Liver (tissue), 8 donors: ENCODE measurements at regions not wholly inside any gene's neighbourhood (a gene's known extent, or its start where the extent isn't known, plus 50 kb on each side); places are given as distances from the start of the nearest gene placed in this dataset.

Experiments used
- DNase-seq: peaks from one replicate; pipeline ENCODE4 v3.0.0-alpha.2; 2017; ENCODE audit warnings: low spot score
- H3K27ac ChIP-seq, 2 donors: one replicate each; pipeline ENCODE4 v1.7.0; 2013; ENCODE audit warnings: inconsistent platforms in 2 of 2, low read length in 2 of 2, control low read depth in 1 of 2, low read depth in 1 of 2, mild to moderate bottlenecking in 1 of 2
- H3K27me3 ChIP-seq, 4 donors: one replicate each; pipeline versions ENCODE4 v1.6.1 to v1.7.0; 2013; ENCODE audit warnings: low read length in 3 of 4, inconsistent platforms in 1 of 4, mild to moderate bottlenecking in 1 of 4, moderate library complexity in 1 of 4; ENCODE audit not compliant: control insufficient read depth in 4 of 4, insufficient read depth in 4 of 4
- H3K36me3 ChIP-seq, 4 donors: one replicate each; pipeline versions ENCODE4 v1.6.1 to v1.7.0; 2013; ENCODE audit warnings: low read length in 3 of 4, mild to moderate bottlenecking in 3 of 4, low read depth in 1 of 4, moderate library complexity in 1 of 4; ENCODE audit not compliant: control insufficient read depth in 4 of 4, insufficient read depth in 3 of 4
- H3K4me1 ChIP-seq, 4 donors: one replicate each; pipeline versions ENCODE4 v1.6.1 to v1.7.0; 2013; ENCODE audit warnings: low read length in 3 of 4, mild to moderate bottlenecking in 3 of 4, moderate library complexity in 1 of 4; ENCODE audit not compliant: control insufficient read depth in 4 of 4, insufficient read depth in 4 of 4
- H3K4me3 ChIP-seq, 3 donors: one replicate each; pipeline versions ENCODE4 v1.6.1 to v1.7.0; 2013; ENCODE audit warnings: low read length in 3 of 3, control low read depth in 1 of 3, low read depth in 1 of 3, mild to moderate bottlenecking in 1 of 3
- H3K9ac ChIP-seq, 2 donors: one replicate each; pipeline ENCODE4 v1.7.0; 2013; ENCODE audit warnings: low read length in 2 of 2, mild to moderate bottlenecking in 2 of 2, moderate library complexity in 2 of 2, control low read depth in 1 of 2, low read depth in 1 of 2
- H3K9me3 ChIP-seq, 4 donors: one replicate each; pipeline versions ENCODE4 v1.6.1 to v1.7.0; 2013; ENCODE audit warnings: low read length in 3 of 4; ENCODE audit not compliant: control insufficient read depth in 4 of 4
- ATF3 ChIP-seq: IDR thresholded peaks from 2 replicates; pipeline ENCODE4 v1.6.1; 2016; ENCODE audit warnings: antibody characterized with exemption
- CTCF ChIP-seq: fragments of 150-350 bp; IDR thresholded peaks from 2 replicates; pipeline ENCODE4 v1.5.1; 2017; ENCODE audit warnings: improper control_type of control experiment, low read depth, low read length; ENCODE audit not compliant: missing input control
- EGR1 ChIP-seq, 2 donors: IDR thresholded peaks; 2 replicates each; pipeline ENCODE4 v1.6.1; 2016 to 2018; ENCODE audit warnings: antibody characterized with exemption in 2 of 2, low read depth in 2 of 2
- FOXA1 ChIP-seq: IDR thresholded peaks from 2 replicates; pipeline ENCODE4 v1.6.1; 2016; ENCODE audit warnings: antibody characterized with exemption
- FOXA2 ChIP-seq: IDR thresholded peaks from 2 replicates; pipeline ENCODE4 v1.6.1; 2016; ENCODE audit warnings: antibody characterized with exemption
- GABPA ChIP-seq, 2 donors: IDR thresholded peaks in 1 of 2; conservative IDR thresholded peaks in 1 of 2; 2 replicates each; pipeline ENCODE4 v1.6.1; 2016; ENCODE audit warnings: antibody characterized with exemption in 2 of 2, mild to moderate bottlenecking in 1 of 2, moderate library complexity in 1 of 2
- HNF4A ChIP-seq, 2 donors: conservative IDR thresholded peaks; 2 replicates each; pipeline ENCODE4 v1.6.1; 2016; ENCODE audit warnings: antibody characterized with exemption in 2 of 2, mild to moderate bottlenecking in 2 of 2
- HNF4G ChIP-seq: IDR thresholded peaks from 2 replicates; pipeline ENCODE4 v1.6.1; 2016; ENCODE audit warnings: antibody characterized with exemption
- JUND ChIP-seq, 2 donors: IDR thresholded peaks; 2 replicates each; pipeline ENCODE4 v1.6.1; 2016; ENCODE audit warnings: antibody characterized with exemption in 2 of 2
- MAX ChIP-seq: IDR thresholded peaks from 2 replicates; pipeline ENCODE4 v1.6.1; 2016; ENCODE audit warnings: antibody characterized with exemption
- NR2F2 ChIP-seq: IDR thresholded peaks from 2 replicates; pipeline ENCODE4 v1.6.1; 2016; ENCODE audit warnings: antibody characterized with exemption
- RAD21 ChIP-seq, 2 donors: IDR thresholded peaks; 2 replicates each; pipeline ENCODE4 v1.6.1; 2016; ENCODE audit warnings: antibody characterized with exemption in 2 of 2, mild to moderate bottlenecking in 2 of 2
- REST ChIP-seq: IDR thresholded peaks from 2 replicates; pipeline ENCODE4 v1.6.1; 2016; ENCODE audit warnings: antibody characterized with exemption, mild to moderate bottlenecking
- RXRA ChIP-seq, 2 donors: IDR thresholded peaks; 2 replicates each; pipeline ENCODE4 v1.6.1; 2017 to 2018; ENCODE audit warnings: antibody characterized with exemption in 2 of 2, mild to moderate bottlenecking in 1 of 2
- SP1 ChIP-seq: IDR thresholded peaks from 2 replicates; pipeline ENCODE4 v1.6.1; 2018; ENCODE audit warnings: antibody characterized with exemption, mild to moderate bottlenecking
- TAF1 ChIP-seq: conservative IDR thresholded peaks from 2 replicates; pipeline ENCODE4 v1.6.1; 2016; ENCODE audit warnings: antibody characterized with exemption, mild to moderate bottlenecking
- YY1 ChIP-seq: IDR thresholded peaks from 2 replicates; pipeline ENCODE4 v1.6.1; 2016; ENCODE audit warnings: antibody characterized with exemption, mild to moderate bottlenecking
- ZBTB33 ChIP-seq: IDR thresholded peaks from 2 replicates; pipeline ENCODE4 v1.6.1; 2016; ENCODE audit warnings: antibody characterized with exemption
- WGBS: extraction: QIAGEN DNeasy Blood & Tissue Kit; methylation state at CpG from one replicate; pipeline ENCODE4 v1.1.7; 2013; 5-methylcytosine and 5-hydroxymethylcytosine counted together
- donor health status: healthy.
- donor health status: healthy.
- donor health status: healthy.
- donor health status: healthy.
- donor health status: healthy.

GRCh38 chr11:19352072-19352770 lies 111.5 kb upstream of the E2F8 start:
- DNase-seq = no peak
- Histone ChIP-seq H3K4me3 (no peak overlapping the region), H3K27ac (no peak overlapping the region), H3K4me1 (peaks cover 0 to 5% (median 0%) of the 10 kb centered on the region in 4 donors), H3K9ac (no peak overlapping the region), H3K27me3 (no peaks in the 10 kb centered on the region), H3K36me3 (no peaks in the 10 kb centered on the region), H3K9me3 (no peaks in the 10 kb centered on the region)
- TF ChIP-seq RAD21 (IDR thresholded peaks at IDR 0.05) = peak in 1 of 2 donors; percentile 20
- no peak for TF ChIP-seq FOXA1
- TF ChIP-seq MAX = no peak
- TF ChIP-seq RXRA (IDR thresholded peaks at IDR 0.05) = no peak
- TF ChIP-seq HNF4A (conservative IDR thresholded peaks at IDR 0.05) = peak in 1 of 2 donors; percentile 15
- TF ChIP-seq NR2F2 = no peak
- WGBS = 66% methylated on average over 5 of the region's 5 CpGs

- H3K27me3 ChIP-seq = no peaks in the 10 kb centered on the region
- H3K9ac ChIP-seq = no peak overlapping the region
- peaks cover under 1 to 12% (median 5%) of the 10 kb centered on the region in 4 donors for H3K4me1 ChIP-seq
- no peak overlapping the region for H3K4me3 ChIP-seq
- TF ChIP-seq RAD21 (IDR thresholded peaks at IDR 0.05) (no peak), EGR1 (IDR thresholded peaks at IDR 0.05; ENCODE audit: low read depth in 2 of 2) (no peak), MAX (no peak), TAF1 (no peak), CTCF (no peak), ZBTB33 (no peak), FOXA1 (no peak), HNF4A (conservative IDR thresholded peaks at IDR 0.05) (no peak), YY1 (no peak), NR2F2 (no peak), GABPA (IDR thresholded peaks at IDR 0.05 in 1 of 2, conservative IDR thresholded peaks at IDR 0.05 in 1 of 2) (no peak), FOXA2 (no peak), SP1 (no peak), RXRA (IDR thresholded peaks at IDR 0.05) (no peak), HNF4G (no peak), REST (no peak), JUND (IDR thresholded peaks at IDR 0.05) (no peak), ATF3 (no peak)
- no peak overlapping the region for H3K27ac ChIP-seq
- DNase-seq = no peak
- no peaks in the 10 kb centered on the region for H3K9me3 ChIP-seq
- WGBS = 73% methylated on average over 4 of the region's 4 CpGs
- H3K36me3 ChIP-seq = no peaks in the 10 kb centered on the region
Measured at GRCh38 chr11:19351426-19351825, 110.7 kb upstream of the E2F8 start.
